Stimulated activated CD4-positive, alpha-beta T cell treated with anti-CD3 and anti-CD28 coated beads, Interleukin-12 subunit alpha, Interleukin-12 subunit beta, amount 100 ng/mL, for 4 hours (primary cell): ENCODE measurements at regions not wholly inside any gene's neighbourhood (a gene's known extent, or its start where the extent isn't known, plus 50 kb on each side); places are given as distances from the start of the nearest gene placed in this dataset.

Experiments
- DNase-seq: peaks from one replicate; pipeline ENCODE4 v3.0.0-alpha.2; 2020

- no peak for DNase-seq
Measured at GRCh38 chr3:31404871-31405270, 127.9 kb upstream of the STT3B start.

- DNase-seq = no peak
Measured at GRCh38 chr3:31405515-31405914, 127.2 kb upstream of the STT3B start.

GRCh38 chr3:31406896-31407295 is 125.8 kb upstream of the STT3B start:
- no peak for DNase-seq

- DNase-seq = no peak
Measured at GRCh38 chr3:31407665-31408064, 125.1 kb upstream of the STT3B start.

GRCh38 chr3:31408720-31409119 is 124.0 kb upstream of the STT3B start:
- no peak for DNase-seq

GRCh38 chr3:31409389-31409788 is 123.3 kb upstream of the STT3B start:
- DNase-seq = no peak

- no peak for DNase-seq
Measured at GRCh38 chr3:31409866-31410265, 122.9 kb upstream of the STT3B start.

GRCh38 chr3:31410411-31410810 is 122.3 kb upstream of the STT3B start:
- DNase-seq = no peak

GRCh38 chr3:31412832-31413231 is 119.9 kb upstream of the STT3B start:
- no peak for DNase-seq

GRCh38 chr3:31413515-31413914 is 119.2 kb upstream of the STT3B start:
- DNase-seq = no peak

GRCh38 chr3:31416980-31417379 is 115.7 kb upstream of the STT3B start:
- no peak for DNase-seq

- no peak for DNase-seq
Measured at GRCh38 chr3:31417486-31417885, 115.2 kb upstream of the STT3B start.

- no peak for DNase-seq
Measured at GRCh38 chr3:31420311-31420710, 112.4 kb upstream of the STT3B start.

GRCh38 chr3:31421314-31422048 is 111.2 kb upstream of the STT3B start:
- DNase-seq = no peak

- DNase-seq = no peak
Measured at GRCh38 chr3:31422237-31422636, 110.5 kb upstream of the STT3B start.

GRCh38 chr3:31423482-31423881 is 109.2 kb upstream of the STT3B start:
- no peak for DNase-seq

GRCh38 chr3:31425401-31425800 is 107.3 kb upstream of the STT3B start:
- DNase-seq = no peak

GRCh38 chr3:31427623-31428022 is 105.1 kb upstream of the STT3B start:
- DNase-seq = no peak

GRCh38 chr3:31431321-31431720 is 101.4 kb upstream of the STT3B start:
- DNase-seq = no peak

GRCh38 chr3:31432897-31433678 is 99.6 kb upstream of the STT3B start:
- no peak for DNase-seq

- DNase-seq = no peak
Measured at GRCh38 chr3:31433679-31433992, 99.1 kb upstream of the STT3B start.

GRCh38 chr3:31434819-31435218 is 97.9 kb upstream of the STT3B start:
- DNase-seq = no peak

GRCh38 chr3:31436830-31437229 is 95.9 kb upstream of the STT3B start:
- no peak for DNase-seq

GRCh38 chr3:31438742-31439141 is 94.0 kb upstream of the STT3B start:
- DNase-seq = no peak
